Right renal pelvis (tissue), 4 donors: ENCODE measurements at regions not wholly inside any gene's neighbourhood (a gene's known extent, or its start where the extent isn't known, plus 50 kb on each side); places are given as distances from the start of the nearest gene placed in this dataset.
A peak's percentile ranks its signal among the peaks of the same experiment; 100 is the strongest.

Experiments
- DNase-seq, 4 donors: peaks; one replicate each; pipeline ENCODE4 v3.0.0-alpha.2; 2013; ENCODE audit warnings: low read depth in 4 of 4, low spot score in 3 of 4, missing footprints in 1 of 4

GRCh38 chr14:71646518-71646917 is 285.7 kb upstream of the RGS6 start:
- DNase-seq, result no peak

- peak in 2 of 4 donors; percentile 33 to 38 for DNase-seq
Observed at GRCh38 chr14:71647086-71647784, 285.0 kb upstream of the RGS6 start.

GRCh38 chr14:71648725-71649124 is 283.5 kb upstream of the RGS6 start:
- no peak for DNase-seq

GRCh38 chr14:71650187-71650755 is 282.0 kb upstream of the RGS6 start:
- no peak for DNase-seq

GRCh38 chr14:71651228-71651627 is 281.0 kb upstream of the RGS6 start:
- peak in 2 of 4 donors; percentile 48 to 61 for DNase-seq

- no peak for DNase-seq
Observed at GRCh38 chr14:71652368-71652767, 279.9 kb upstream of the RGS6 start.

GRCh38 chr14:71654810-71655209 is 277.4 kb upstream of the RGS6 start:
- no peak for DNase-seq

- no peak for DNase-seq
Observed at GRCh38 chr14:71658261-71658860, 273.9 kb upstream of the RGS6 start.

- no peak for DNase-seq
Observed at GRCh38 chr14:71659159-71659558, 273.1 kb upstream of the RGS6 start.

GRCh38 chr14:71661441-71661840 is 270.8 kb upstream of the RGS6 start:
- no peak for DNase-seq

- DNase-seq, result no peak
Observed at GRCh38 chr14:71662291-71662790, 269.9 kb upstream of the RGS6 start.

- DNase-seq, result no peak
Observed at GRCh38 chr14:71665157-71665556, 267.1 kb upstream of the RGS6 start.

GRCh38 chr14:71665781-71666180 is 266.4 kb upstream of the RGS6 start:
- DNase-seq, result no peak

- DNase-seq, result no peak
Observed at GRCh38 chr14:71666571-71667145, 265.6 kb upstream of the RGS6 start.

- DNase-seq, result no peak
Observed at GRCh38 chr14:71668186-71668912, 263.9 kb upstream of the RGS6 start.

- no peak for DNase-seq
Observed at GRCh38 chr14:71672596-71672995, 259.6 kb upstream of the RGS6 start.

- no peak for DNase-seq
Observed at GRCh38 chr14:71675126-71675899, 256.9 kb upstream of the RGS6 start.

GRCh38 chr14:71675900-71676287 is 256.3 kb upstream of the RGS6 start:
- no peak for DNase-seq

- no peak for DNase-seq
Observed at GRCh38 chr14:71680736-71681387, 251.4 kb upstream of the RGS6 start.

- DNase-seq, result no peak
Observed at GRCh38 chr14:71682337-71682736, 249.9 kb upstream of the RGS6 start.
